Caco-2 (cell line): ENCODE measurements at regions not wholly inside any gene's neighbourhood (a gene's known extent, or its start where the extent isn't known, plus 50 kb on each side); places are given as distances from the start of the nearest gene placed in this dataset.

Experiments
- BruUV-seq: library from RNA; stranded (reverse); fragments of 400-500 nt; replicated peaks from 2 replicates; lab custom pipeline; 2021; lab: Mats Ljungman, UMichigan
- CTCF ChIA-PET: fragments of 300-600 bp; sonication (Branson Sonifier 250); formaldehyde crosslinking; loops from one replicate; lab custom pipeline; 2022; ENCODE audit warnings: antibody characterized with exemption; lab: Charles Lee
- POLR2A ChIA-PET: fragments of 300-600 bp; sonication (Branson Sonifier 250); formaldehyde crosslinking; loops from one replicate; lab custom pipeline; 2022; ENCODE audit warnings: antibody characterized with exemption; lab: Charles Lee
- DNase-seq, 2 experiments: peaks; one replicate each; pipeline versions ENCODE4 v3.0.0 to v3.0.0-alpha.2; 2020 to 2022
- H3K27me3 ChIP-seq: replicated peaks from 2 replicates; pipeline ENCODE4 v1.6.0; 2011; ENCODE audit warnings: low read length; ENCODE audit not compliant: control insufficient read depth, insufficient read depth
- H3K36me3 ChIP-seq: 2 replicates; pipeline ENCODE4 v1.5.1; 2011; ENCODE audit warnings: low read length; ENCODE audit not compliant: control insufficient read depth, insufficient read depth
- H3K4me1 ChIP-seq: fragments of 250-450 bp; sonication (Bioruptor Pico); 2 replicates; pipeline ENCODE4 v1.5.1; 2020; ENCODE audit warnings: mild to moderate bottlenecking
- H3K4me3 ChIP-seq: 2 replicates; pipeline ENCODE4 v1.5.1; 2011; ENCODE audit warnings: low read depth, mild to moderate bottlenecking, control low read depth, low read length
- H3K9me3 ChIP-seq: fragments of 250-450 bp; sonication (Bioruptor Pico); 2 replicates; pipeline ENCODE4 v1.5.1; 2020; ENCODE audit warnings: mild to moderate bottlenecking, moderate library complexity
- H3K27ac Mint-ChIP-seq: one replicate; pipeline ENCODE4 v1.8.0; 2022; ENCODE audit warnings: mixed read lengths; ENCODE audit not compliant: unreplicated experiment
- H3K27me3 Mint-ChIP-seq: one replicate; pipeline ENCODE4 v1.8.0; 2022; ENCODE audit warnings: mixed read lengths; ENCODE audit not compliant: insufficient read depth, unreplicated experiment
- H3K36me3 Mint-ChIP-seq: one replicate; pipeline ENCODE4 v1.8.0; 2022; ENCODE audit warnings: mild to moderate bottlenecking, mixed read lengths; ENCODE audit not compliant: insufficient read depth, unreplicated experiment
- H3K4me1 Mint-ChIP-seq: one replicate; pipeline ENCODE4 v1.8.0; 2022; ENCODE audit warnings: low read depth, mixed read lengths; ENCODE audit not compliant: unreplicated experiment
- H3K4me3 Mint-ChIP-seq: one replicate; pipeline ENCODE4 v1.8.0; 2022; ENCODE audit warnings: mild to moderate bottlenecking, moderate library complexity, mixed read lengths; ENCODE audit not compliant: unreplicated experiment
- H3K9me3 Mint-ChIP-seq: one replicate; pipeline ENCODE4 v1.8.0; 2022; ENCODE audit warnings: mixed read lengths; ENCODE audit not compliant: unreplicated experiment
- intact Hi-C: fragments of 100-400 bp; cut with micrococcal nuclease; formaldehyde crosslinking; loops from one replicate; pipeline ENCODE4 v1.10.0; 2022; ENCODE audit not compliant: unreplicated experiment
- TF ChIP-seq, protein P1 (sequence below), 2 experiments: fragments of 200-600 bp in 1 of 2; IDR thresholded peaks; 1 replicate in 1 of 2; 2 replicates in 1 of 2; pipeline versions ENCODE4 v1.5.1 to v1.8.0; 2011 to 2022; ENCODE audit warnings: antibody characterized with exemption in 1 of 2, control low read depth in 1 of 2, inconsistent platforms in 1 of 2, low read depth in 1 of 2, low read length in 1 of 2, mild to moderate bottlenecking in 1 of 2, moderate library complexity in 1 of 2; ENCODE audit not compliant: insufficient read depth in 1 of 2, severe bottlenecking in 1 of 2, unreplicated experiment in 1 of 2

DNA sequence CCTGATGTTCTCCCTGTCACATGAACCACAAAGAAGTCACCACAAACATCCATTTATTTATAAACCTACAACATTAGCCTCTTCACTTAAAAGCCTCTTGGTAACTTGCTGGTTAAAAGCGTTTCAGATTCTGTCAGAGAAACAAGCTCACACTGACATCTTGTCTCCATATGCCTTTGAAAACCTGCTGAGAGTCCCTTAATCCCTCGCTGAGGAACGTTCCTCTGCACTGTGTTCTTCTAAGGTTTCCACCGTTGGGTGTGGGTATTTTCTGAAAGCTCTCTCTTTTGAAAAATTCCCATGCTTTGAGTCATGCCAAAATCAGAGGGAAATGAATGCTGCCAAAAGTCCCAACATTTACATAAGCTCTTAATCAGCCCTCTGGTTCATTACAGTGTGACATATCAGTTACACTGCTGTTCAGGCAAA is 149.8 kb downstream of the CCDC34 start:
- H3K4me1 ChIP-seq = peaks cover 14% of the 10 kb centered on the region
- CTCF ChIA-PET = interaction anchor here (0.5 to 2.0 kb wide), 2 partner anchors 83 to 259 kb away, joined by 8 to 9 read pairs; partner anchors contain the start of gene LGR4
- BruUV-seq = no TSS peak
- no peak overlapping the region for H3K4me3 ChIP-seq
- H3K27me3 Mint-ChIP-seq = no peaks in the 10 kb centered on the region
- H3K9me3 Mint-ChIP-seq = no peaks in the 10 kb centered on the region
- intact Hi-C loops = no loop called here
- H3K9me3 ChIP-seq = no peaks in the 10 kb centered on the region
- TF ChIP-seq, protein P1, sequence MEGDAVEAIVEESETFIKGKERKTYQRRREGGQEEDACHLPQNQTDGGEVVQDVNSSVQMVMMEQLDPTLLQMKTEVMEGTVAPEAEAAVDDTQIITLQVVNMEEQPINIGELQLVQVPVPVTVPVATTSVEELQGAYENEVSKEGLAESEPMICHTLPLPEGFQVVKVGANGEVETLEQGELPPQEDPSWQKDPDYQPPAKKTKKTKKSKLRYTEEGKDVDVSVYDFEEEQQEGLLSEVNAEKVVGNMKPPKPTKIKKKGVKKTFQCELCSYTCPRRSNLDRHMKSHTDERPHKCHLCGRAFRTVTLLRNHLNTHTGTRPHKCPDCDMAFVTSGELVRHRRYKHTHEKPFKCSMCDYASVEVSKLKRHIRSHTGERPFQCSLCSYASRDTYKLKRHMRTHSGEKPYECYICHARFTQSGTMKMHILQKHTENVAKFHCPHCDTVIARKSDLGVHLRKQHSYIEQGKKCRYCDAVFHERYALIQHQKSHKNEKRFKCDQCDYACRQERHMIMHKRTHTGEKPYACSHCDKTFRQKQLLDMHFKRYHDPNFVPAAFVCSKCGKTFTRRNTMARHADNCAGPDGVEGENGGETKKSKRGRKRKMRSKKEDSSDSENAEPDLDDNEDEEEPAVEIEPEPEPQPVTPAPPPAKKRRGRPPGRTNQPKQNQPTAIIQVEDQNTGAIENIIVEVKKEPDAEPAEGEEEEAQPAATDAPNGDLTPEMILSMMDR (IDR thresholded peaks at IDR 0.05; ENCODE audit: insufficient read depth in 1 of 2, low read depth in 1 of 2, low read length in 1 of 2, severe bottlenecking in 1 of 2, unreplicated experiment in 1 of 2) = no peak
- no peaks in the 10 kb centered on the region; the same call in 1 of the 2 replicates for H3K27me3 ChIP-seq
- H3K4me1 Mint-ChIP-seq = peaks cover 9% of the 10 kb centered on the region
- no peaks in the 10 kb centered on the region for H3K36me3 Mint-ChIP-seq
- no peak for DNase-seq
- no peak overlapping the region for H3K4me3 Mint-ChIP-seq
- H3K27ac Mint-ChIP-seq = no peak overlapping the region
- H3K36me3 ChIP-seq = peaks cover 3% of the 10 kb centered on the region; the same call in 1 of the 2 replicates
- POLR2A ChIA-PET = no interaction called here

DNA sequence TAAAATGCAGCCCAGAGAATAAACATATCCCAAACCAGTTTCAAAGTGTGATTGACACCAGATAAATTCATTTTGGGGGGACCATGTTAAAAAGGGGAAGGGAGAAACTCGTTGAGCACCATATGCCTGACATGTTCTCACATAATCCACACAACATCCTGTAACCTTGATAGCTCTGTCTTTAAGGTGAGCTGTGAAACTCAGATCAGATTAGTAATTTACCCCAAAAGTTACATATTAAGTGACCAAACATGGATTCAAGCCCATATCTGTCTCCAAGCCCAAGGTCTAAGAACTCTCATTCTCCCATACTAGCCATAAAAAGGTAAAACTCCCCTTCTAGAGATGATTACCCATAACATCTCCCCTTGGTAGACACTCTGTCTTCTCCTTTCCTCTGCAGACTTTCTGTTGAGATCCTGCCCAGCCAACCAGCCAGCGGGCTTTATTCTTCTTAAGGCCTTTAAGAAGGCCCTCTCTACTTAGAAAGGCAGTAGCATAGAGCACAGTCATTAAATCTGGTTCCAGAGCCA is 150.7 kb downstream of the CCDC34 start:
- Mint-ChIP-seq H3K36me3 (no peaks in the 10 kb centered on the region), H3K27me3 (no peaks in the 10 kb centered on the region), H3K4me3 (no peak overlapping the region), H3K9me3 (no peaks in the 10 kb centered on the region), H3K4me1 (peaks cover 13% of the 10 kb centered on the region), H3K27ac (no peak overlapping the region)
- Histone ChIP-seq H3K9me3 (no peaks in the 10 kb centered on the region), H3K36me3 (peaks cover 3% of the 10 kb centered on the region; the same call in 1 of the 2 replicates), H3K4me3 (no peak overlapping the region), H3K27me3 (no peaks in the 10 kb centered on the region; the same call in 1 of the 2 replicates), H3K4me1 (peaks cover 14% of the 10 kb centered on the region)
- intact Hi-C loops = no loop called here
- no TSS peak for BruUV-seq
- TF ChIP-seq, protein P1 (IDR thresholded peaks at IDR 0.05; ENCODE audit: insufficient read depth in 1 of 2, low read depth in 1 of 2, low read length in 1 of 2, severe bottlenecking in 1 of 2, unreplicated experiment in 1 of 2) = no peak
- ChIA-PET POLR2A (no interaction called here), CTCF (no interaction called here)
- DNase-seq = no peak

DNA sequence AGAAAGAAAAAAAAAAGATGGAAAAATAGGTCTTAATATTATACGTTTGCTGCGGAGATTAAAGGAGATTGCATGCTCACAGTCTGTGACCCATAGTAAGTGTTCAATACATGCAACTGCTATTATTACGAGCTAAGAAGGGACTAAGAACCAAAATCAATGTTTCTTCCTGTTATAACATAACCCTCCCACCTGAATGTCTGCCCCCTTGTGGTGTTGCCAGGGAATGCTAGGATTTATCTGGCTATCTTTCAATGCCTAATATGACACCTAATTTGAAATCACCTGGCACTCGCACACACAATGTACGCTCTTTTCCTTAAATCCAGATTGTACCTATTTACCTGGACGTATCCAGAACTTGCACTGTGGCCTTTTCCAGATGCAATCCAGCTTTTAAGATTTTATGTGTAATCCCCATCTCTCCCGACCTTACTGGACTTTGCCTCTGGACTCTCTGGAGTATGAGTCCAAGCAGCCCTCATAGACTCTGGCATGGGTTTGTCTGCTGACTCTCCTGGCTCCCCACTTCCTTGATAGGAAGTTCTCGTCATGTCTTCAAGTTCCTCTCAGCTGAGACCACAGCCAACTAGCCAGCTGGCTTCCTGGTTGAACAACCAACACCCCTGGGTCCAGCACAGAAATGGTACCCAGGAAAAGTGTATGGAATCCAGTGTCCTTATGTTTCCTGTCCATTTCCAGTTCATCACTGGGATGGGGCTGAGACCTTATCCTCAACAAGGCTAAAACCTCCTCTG is 151.5 kb downstream of the CCDC34 start:
- ChIA-PET POLR2A (interaction anchor here (0.6 kb wide), 1 partner anchor 56 kb away, joined by 3 read pairs; no protein-coding TSS in a partner anchor), CTCF (interaction anchor here (0.6 kb wide), 1 partner anchor 56 kb away, joined by 3 read pairs; no protein-coding TSS in a partner anchor)
- H3K4me3 ChIP-seq = no peak overlapping the region
- no peaks in the 10 kb centered on the region; the same call in 1 of the 2 replicates for H3K27me3 ChIP-seq
- Mint-ChIP-seq H3K4me3 (no peak overlapping the region), H3K36me3 (no peaks in the 10 kb centered on the region), H3K4me1 (peaks cover 15% of the 10 kb centered on the region), H3K27me3 (no peaks in the 10 kb centered on the region), H3K9me3 (no peaks in the 10 kb centered on the region), H3K27ac (peak overlapping the region; percentile 7)
- peak in 1 of 2 experiments; percentile 30 for DNase-seq
- no TSS peak for BruUV-seq
- TF ChIP-seq, protein P1 (IDR thresholded peaks at IDR 0.05; ENCODE audit: insufficient read depth in 1 of 2, low read depth in 1 of 2, low read length in 1 of 2, severe bottlenecking in 1 of 2, unreplicated experiment in 1 of 2) = peak; percentile 32 to 48
- intact Hi-C loops = no loop called here
- H3K9me3 ChIP-seq = no peaks in the 10 kb centered on the region
- peaks cover 21% of the 10 kb centered on the region for H3K4me1 ChIP-seq
- H3K36me3 ChIP-seq = peaks cover 3% of the 10 kb centered on the region; the same call in 1 of the 2 replicates
